ENCODE measurements at regions not wholly inside any gene's neighbourhood (a gene's known extent, or its start where the extent isn't known, plus 50 kb on each side); places are given as distances from the start of the nearest gene placed in this dataset.
"Not testable (repeated sequence)": the region's sequence is repeated elsewhere in the genome, so short reads cannot be mapped to it uniquely, and the experiment has no call there.

GRCh38 chr5:57983426-57983825, 476.5 kb downstream of the PLK2 start:
- Histone ChIP-seq H3K36me3 (no peaks in the 10 kb centered on the region), H3K27me3 (replicated peaks; ENCODE audit: insufficient read depth) (no peaks in the 10 kb centered on the region), H3K4me3 (no peak overlapping the region), H3K27ac (no peak overlapping the region), H3K4me1 (ENCODE audit: control insufficient read depth in 1 of 2, low read depth in 2 of 2) (no peaks in the 10 kb centered on the region), H3K9me3 (no peaks in the 10 kb centered on the region)
- no peak for ATAC-seq (ENCODE audit: insufficient number of reproducible peaks, low FRiP score, low read depth)
- TF ChIP-seq CTCF (IDR thresholded peaks at IDR 0.05), result no peak
- no peak for DNase-seq (ENCODE audit: low spot score)

- no peaks in the 10 kb centered on the region for H3K36me3 ChIP-seq
- no peak overlapping the region for H3K4me3 ChIP-seq
- H3K9me3 ChIP-seq, result no peaks in the 10 kb centered on the region
- H3K4me1 ChIP-seq (ENCODE audit: control insufficient read depth in 1 of 2, low read depth in 2 of 2), result no peaks in the 10 kb centered on the region
- DNase-seq (ENCODE audit: low spot score), result no peak
- H3K27ac ChIP-seq, result no peak overlapping the region
- H3K27me3 ChIP-seq (replicated peaks; ENCODE audit: insufficient read depth), result no peaks in the 10 kb centered on the region
- no peak for TF ChIP-seq CTCF (IDR thresholded peaks at IDR 0.05)
- ATAC-seq (ENCODE audit: insufficient number of reproducible peaks, low FRiP score, low read depth), result no peak
These were observed 480.2 kb downstream of the PLK2 start for GRCh38 chr5:57979671-57980070.

- no peak for TF ChIP-seq CTCF (IDR thresholded peaks at IDR 0.05)
- ATAC-seq (ENCODE audit: insufficient number of reproducible peaks, low FRiP score, low read depth) (no peak), DNase-seq (ENCODE audit: low spot score) (no peak)
- Histone ChIP-seq H3K27ac (no peak overlapping the region), H3K36me3 (no peaks in the 10 kb centered on the region), H3K9me3 (no peaks in the 10 kb centered on the region), H3K4me1 (ENCODE audit: control insufficient read depth in 1 of 2, low read depth in 2 of 2) (no peaks in the 10 kb centered on the region), H3K27me3 (replicated peaks; ENCODE audit: insufficient read depth) (no peaks in the 10 kb centered on the region), H3K4me3 (no peak overlapping the region)
These were observed 483.4 kb downstream of the PLK2 start for GRCh38 chr5:57976506-57976905.

GRCh38 chr5:57972099-57972498, 487.8 kb downstream of the PLK2 start:
- H3K27me3 ChIP-seq (replicated peaks; ENCODE audit: insufficient read depth); H3K27ac ChIP-seq; DNase-seq (ENCODE audit: low spot score); H3K4me1 ChIP-seq (ENCODE audit: control insufficient read depth in 1 of 2, low read depth in 2 of 2); H3K9me3 ChIP-seq; H3K36me3 ChIP-seq; H3K4me3 ChIP-seq; ATAC-seq (ENCODE audit: insufficient number of reproducible peaks, low FRiP score, low read depth): not testable (repeated sequence)

GRCh38 chr5:57960569-57960968, 478.0 kb upstream of the ACTBL2 start:
- no peak for TF ChIP-seq CTCF (IDR thresholded peaks at IDR 0.05)
- DNase-seq (ENCODE audit: low spot score) (no peak), ATAC-seq (ENCODE audit: insufficient number of reproducible peaks, low FRiP score, low read depth) (no peak)
- Histone ChIP-seq H3K4me1 (ENCODE audit: control insufficient read depth in 1 of 2, low read depth in 2 of 2) (no peaks in the 10 kb centered on the region), H3K36me3 (no peaks in the 10 kb centered on the region), H3K27ac (no peak overlapping the region), H3K4me3 (no peak overlapping the region), H3K27me3 (replicated peaks; ENCODE audit: insufficient read depth) (no peaks in the 10 kb centered on the region), H3K9me3 (peaks cover 9% of the 10 kb centered on the region)

- Histone ChIP-seq H3K36me3 (no peaks in the 10 kb centered on the region), H3K4me1 (ENCODE audit: control insufficient read depth in 1 of 2, low read depth in 2 of 2) (peaks cover 0 to 8% of the 10 kb centered on the region in 2 donors), H3K9me3 (no peaks in the 10 kb centered on the region), H3K27ac (no peak overlapping the region), H3K4me3 (no peak overlapping the region), H3K27me3 (replicated peaks; ENCODE audit: insufficient read depth) (no peaks in the 10 kb centered on the region)
- no peak for TF ChIP-seq CTCF (IDR thresholded peaks at IDR 0.05)
- DNase-seq (ENCODE audit: low spot score), result no peak
- no peak for ATAC-seq (ENCODE audit: insufficient number of reproducible peaks, low FRiP score, low read depth)
These were observed 474.0 kb upstream of the ACTBL2 start for GRCh38 chr5:57956636-57957035.
